IgD-negative memory B cell (primary cell): ENCODE measurements at regions not wholly inside any gene's neighbourhood (a gene's known extent, or its start where the extent isn't known, plus 50 kb on each side); places are given as distances from the start of the nearest gene placed in this dataset.
"Not testable (repeated sequence)": the region's sequence is repeated elsewhere in the genome, so short reads cannot be mapped to it uniquely, and the experiment has no call there.

Experiments used
- H3K27ac Mint-ChIP-seq, 3 donors: one replicate each; pipeline ENCODE4 v1.8.0; 2020 to 2022; ENCODE audit warnings: mild to moderate bottlenecking in 3 of 3, mixed read lengths in 3 of 3, moderate library complexity in 1 of 3
- H3K27me3 Mint-ChIP-seq: one replicate; pipeline ENCODE4 v1.8.0; 2021; ENCODE audit warnings: mixed read lengths
- H3K36me3 Mint-ChIP-seq: one replicate; pipeline ENCODE4 v1.8.0; 2020; ENCODE audit warnings: mild to moderate bottlenecking, mixed read lengths
- H3K4me1 Mint-ChIP-seq, 3 donors: one replicate each; pipeline ENCODE4 v1.8.0; 2020 to 2022; ENCODE audit warnings: mixed read lengths in 3 of 3, mild to moderate bottlenecking in 1 of 3
- H3K4me3 Mint-ChIP-seq, 4 donors: one replicate each; pipeline ENCODE4 v1.8.0; 2020 to 2022; ENCODE audit warnings: mild to moderate bottlenecking in 4 of 4, mixed read lengths in 4 of 4, moderate library complexity in 3 of 4
- H3K9me3 Mint-ChIP-seq, 3 donors: one replicate each; pipeline ENCODE4 v1.8.0; 2020 to 2021; ENCODE audit warnings: mixed read lengths in 3 of 3, mild to moderate bottlenecking in 1 of 3

DNA sequence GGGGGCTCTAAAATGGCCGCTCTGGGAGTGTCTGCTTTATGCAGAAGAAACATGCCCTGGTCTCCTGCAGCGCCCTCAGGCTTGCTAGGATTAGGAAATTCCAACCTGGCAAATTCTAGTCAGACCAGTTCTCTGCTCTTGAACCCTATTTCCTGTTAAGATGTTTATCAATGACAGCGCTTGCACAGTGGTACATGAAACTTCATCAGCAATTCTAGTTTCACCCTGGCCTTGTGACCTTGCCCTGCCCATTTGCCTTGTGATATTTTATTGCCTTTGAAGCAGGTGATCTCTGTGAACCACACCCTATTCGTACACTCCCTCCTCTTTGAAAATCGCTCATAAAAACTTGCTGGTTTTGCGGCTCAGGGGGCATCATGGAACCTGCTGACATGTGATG lies 1184.0 kb downstream of the JRKL start:
- H3K9me3 Mint-ChIP-seq, result peaks cover 0 to 12% (median 0%) of the 10 kb centered on the region in 3 donors
- H3K36me3 Mint-ChIP-seq, H3K27ac Mint-ChIP-seq, H3K4me3 Mint-ChIP-seq, H3K27me3 Mint-ChIP-seq, H3K4me1 Mint-ChIP-seq: not testable (repeated sequence)

GRCh38 chr11:97574976-97575665 lies 1185.3 kb downstream of the JRKL start:
- H3K9me3 Mint-ChIP-seq, result peaks cover 0 to 9% (median 0%) of the 10 kb centered on the region in 3 donors
- H3K27ac Mint-ChIP-seq, result no peak overlapping the region
- H3K4me1 Mint-ChIP-seq, result no peaks in the 10 kb centered on the region
- H3K4me3 Mint-ChIP-seq, result no peak overlapping the region
- no peaks in the 10 kb centered on the region for H3K36me3 Mint-ChIP-seq
- H3K27me3 Mint-ChIP-seq, result no peaks in the 10 kb centered on the region

- H3K36me3 Mint-ChIP-seq, result no peaks in the 10 kb centered on the region
- H3K27me3 Mint-ChIP-seq, result no peaks in the 10 kb centered on the region
- no peak overlapping the region for H3K27ac Mint-ChIP-seq
- no peak overlapping the region for H3K4me3 Mint-ChIP-seq
- no peaks in the 10 kb centered on the region for H3K4me1 Mint-ChIP-seq
- H3K9me3 Mint-ChIP-seq, result peaks cover 0 to 4% (median 0%) of the 10 kb centered on the region in 3 donors
Observed at GRCh38 chr11:97607291-97608000, 1217.6 kb downstream of the JRKL start.

DNA sequence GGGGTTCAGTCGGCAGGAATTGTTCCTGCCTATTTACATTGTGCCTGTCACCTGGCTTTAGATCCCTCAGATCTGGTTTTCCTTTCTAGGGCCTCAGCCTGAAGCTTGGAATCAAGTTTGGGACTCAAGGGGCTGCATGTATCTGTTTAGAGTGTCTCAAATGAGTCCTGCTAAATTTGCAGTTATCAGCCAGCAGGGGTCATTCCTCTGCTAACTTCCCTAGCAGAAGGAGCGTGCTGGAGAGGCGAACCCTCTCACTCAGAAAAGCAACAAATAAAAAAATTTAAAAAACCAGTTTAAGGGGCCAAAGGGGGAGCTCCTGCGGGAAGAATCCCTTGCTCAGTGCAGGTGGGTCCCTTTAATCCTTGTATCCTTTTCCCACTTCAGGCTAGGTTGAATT lies 1220.2 kb downstream of the JRKL start:
- peaks cover 0 to 8% (median 0%) of the 10 kb centered on the region in 3 donors for H3K9me3 Mint-ChIP-seq
- H3K27ac Mint-ChIP-seq, result no peak overlapping the region
- H3K4me3 Mint-ChIP-seq, result no peak overlapping the region
- no peaks in the 10 kb centered on the region for H3K27me3 Mint-ChIP-seq
- H3K4me1 Mint-ChIP-seq, result no peaks in the 10 kb centered on the region
- H3K36me3 Mint-ChIP-seq, result no peaks in the 10 kb centered on the region

GRCh38 chr11:97610854-97611253 lies 1221.0 kb downstream of the JRKL start:
- H3K36me3 Mint-ChIP-seq, result no peaks in the 10 kb centered on the region
- H3K27me3 Mint-ChIP-seq, result no peaks in the 10 kb centered on the region
- peaks cover 0 to 8% (median 0%) of the 10 kb centered on the region in 3 donors for H3K9me3 Mint-ChIP-seq
- no peaks in the 10 kb centered on the region for H3K4me1 Mint-ChIP-seq
- no peak overlapping the region for H3K4me3 Mint-ChIP-seq
- H3K27ac Mint-ChIP-seq, result peak overlapping the region in 1 of 3 donors; percentile 43

- Mint-ChIP-seq H3K27me3 (no peaks in the 10 kb centered on the region), H3K4me3 (no peak overlapping the region), H3K36me3 (no peaks in the 10 kb centered on the region), H3K9me3 (peaks cover 0 to 8% (median 0%) of the 10 kb centered on the region in 3 donors), H3K27ac (peak overlapping the region in 1 of 3 donors; percentile 43), H3K4me1 (no peaks in the 10 kb centered on the region)
Observed at GRCh38 chr11:97611345-97611744, 1221.5 kb downstream of the JRKL start.

- Mint-ChIP-seq H3K4me3 (no peak overlapping the region), H3K4me1 (no peaks in the 10 kb centered on the region), H3K27ac (no peak overlapping the region), H3K9me3 (peaks cover 0 to 13% (median 3%) of the 10 kb centered on the region in 3 donors), H3K27me3 (no peaks in the 10 kb centered on the region), H3K36me3 (no peaks in the 10 kb centered on the region)
Observed at GRCh38 chr11:97614606-97615005, 1224.8 kb downstream of the JRKL start.

DNA sequence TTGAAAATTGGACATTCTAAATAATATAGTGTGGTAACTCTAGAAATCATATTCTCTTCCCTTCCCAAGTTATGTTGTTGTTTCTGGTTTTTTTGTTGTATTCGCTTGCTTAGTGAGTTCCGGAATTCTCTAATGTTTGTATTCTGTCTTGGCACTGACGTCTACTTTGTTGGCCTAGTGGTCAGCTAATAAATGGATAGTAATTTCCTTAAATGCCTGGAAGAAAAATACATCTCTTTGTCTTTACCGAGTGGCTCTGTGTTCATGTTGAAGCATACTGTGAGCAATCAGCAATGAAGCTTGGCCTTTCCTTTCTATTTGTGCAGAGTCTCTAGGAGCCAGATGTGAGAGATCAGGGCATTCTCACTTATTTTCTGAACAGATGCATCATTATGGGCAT lies 1225.7 kb downstream of the JRKL start:
- Mint-ChIP-seq H3K27ac (no peak overlapping the region), H3K27me3 (no peaks in the 10 kb centered on the region), H3K4me3 (no peak overlapping the region), H3K9me3 (peaks cover 0 to 13% (median 6%) of the 10 kb centered on the region in 3 donors), H3K4me1 (no peaks in the 10 kb centered on the region), H3K36me3 (no peaks in the 10 kb centered on the region)

- Mint-ChIP-seq H3K36me3 (no peaks in the 10 kb centered on the region), H3K27me3 (no peaks in the 10 kb centered on the region), H3K4me1 (no peaks in the 10 kb centered on the region), H3K27ac (no peak overlapping the region), H3K4me3 (no peak overlapping the region), H3K9me3 (peaks cover 0 to 13% (median 6%) of the 10 kb centered on the region in 3 donors)
Observed at GRCh38 chr11:97617031-97617430, 1227.2 kb downstream of the JRKL start.

DNA sequence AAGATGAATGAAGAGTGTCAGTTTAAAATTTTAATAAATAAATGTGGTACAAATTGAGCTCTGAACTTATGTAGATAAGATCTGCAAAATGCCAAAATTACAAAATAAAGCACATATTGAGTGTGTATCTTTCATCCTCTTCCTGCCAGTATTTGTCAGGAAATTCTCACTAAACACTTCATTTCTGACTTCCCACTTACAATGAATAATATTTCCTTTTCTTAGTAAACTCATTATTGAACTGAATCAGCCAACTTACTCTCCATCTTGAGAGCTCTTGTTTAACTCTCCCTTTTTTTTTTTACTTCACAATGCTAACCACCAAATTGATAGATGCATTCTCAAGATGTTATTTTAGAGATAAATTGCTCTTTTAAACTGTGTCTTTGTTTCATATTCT lies 1230.2 kb downstream of the JRKL start:
- Mint-ChIP-seq H3K9me3 (peaks cover 0 to 6% (median 5%) of the 10 kb centered on the region in 3 donors), H3K36me3 (no peaks in the 10 kb centered on the region), H3K4me1 (no peaks in the 10 kb centered on the region), H3K4me3 (no peak overlapping the region), H3K27me3 (no peaks in the 10 kb centered on the region), H3K27ac (no peak overlapping the region)

GRCh38 chr11:97621282-97621681 lies 1231.5 kb downstream of the JRKL start:
- Mint-ChIP-seq H3K27me3 (no peaks in the 10 kb centered on the region), H3K4me3 (no peak overlapping the region), H3K36me3 (no peaks in the 10 kb centered on the region), H3K4me1 (no peaks in the 10 kb centered on the region), H3K9me3 (peaks cover 0 to 7% (median 6%) of the 10 kb centered on the region in 3 donors), H3K27ac (no peak overlapping the region)

DNA sequence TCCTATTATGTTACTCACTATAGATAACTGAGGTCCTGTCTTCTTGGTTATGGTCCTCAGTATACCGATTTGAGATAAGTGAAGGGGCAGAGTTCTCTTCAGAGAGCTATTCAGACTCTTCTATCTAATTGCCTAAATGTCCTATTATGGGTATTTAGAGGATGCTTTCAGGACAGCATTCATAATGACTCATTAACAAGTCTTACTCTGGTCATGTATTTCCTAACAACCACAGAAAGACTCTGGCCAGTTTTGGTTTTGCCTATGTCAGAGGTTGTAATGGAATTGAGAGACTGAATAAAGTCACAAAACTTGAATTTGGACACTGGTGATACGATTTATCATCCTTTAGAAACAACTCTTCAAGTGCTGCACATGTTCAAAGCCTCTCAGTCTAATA lies 1233.0 kb downstream of the JRKL start:
- Mint-ChIP-seq H3K4me3 (no peak overlapping the region), H3K27ac (no peak overlapping the region), H3K27me3 (no peaks in the 10 kb centered on the region), H3K9me3 (peaks cover 0 to 6% (median 3%) of the 10 kb centered on the region in 3 donors), H3K4me1 (no peaks in the 10 kb centered on the region), H3K36me3 (no peaks in the 10 kb centered on the region)

DNA sequence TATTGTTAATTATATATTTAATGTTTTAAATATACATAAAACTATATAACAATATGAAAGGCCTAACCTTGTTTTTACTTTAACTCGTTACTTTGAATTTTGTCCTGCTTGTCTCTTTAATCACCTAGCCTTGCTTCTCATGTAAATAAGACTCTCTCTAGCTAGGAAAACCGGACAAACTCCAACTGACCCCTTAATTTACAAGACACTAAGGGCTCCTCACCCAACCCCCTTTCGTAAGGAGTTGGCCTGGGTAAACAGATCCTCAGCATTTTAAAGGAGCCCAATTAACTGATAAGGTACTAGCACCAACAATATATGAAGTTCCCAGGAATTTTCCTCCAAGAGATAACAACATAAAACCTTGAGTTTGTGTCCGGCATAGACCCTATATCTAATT lies 1246.9 kb downstream of the JRKL start:
- peaks cover 1 to 17% (median 7%) of the 10 kb centered on the region in 3 donors for H3K9me3 Mint-ChIP-seq
- not testable (repeated sequence) for H3K4me3 Mint-ChIP-seq, H3K27me3 Mint-ChIP-seq, H3K27ac Mint-ChIP-seq, H3K4me1 Mint-ChIP-seq, H3K36me3 Mint-ChIP-seq

DNA sequence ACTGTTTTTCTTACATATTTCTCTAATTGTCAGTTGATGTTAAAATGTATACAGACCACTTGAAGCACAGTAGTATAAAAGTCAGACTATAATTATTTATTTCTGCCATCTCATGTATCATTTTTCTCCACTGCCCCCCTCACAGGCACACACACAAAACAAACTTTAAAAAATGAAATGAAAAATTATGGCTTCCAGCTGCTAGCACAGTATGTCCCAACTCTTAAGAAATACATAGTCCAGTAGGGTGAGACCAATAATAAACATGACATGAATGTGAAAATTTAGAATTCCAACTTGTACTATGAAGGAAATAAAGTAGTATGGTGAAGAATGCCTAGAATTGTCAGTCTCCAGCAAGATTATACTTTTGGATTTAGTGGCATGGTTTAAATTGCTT lies 1247.9 kb downstream of the JRKL start:
- Mint-ChIP-seq H3K9me3 (peaks cover 1 to 20% (median 10%) of the 10 kb centered on the region in 3 donors), H3K4me3 (no peak overlapping the region), H3K27ac (no peak overlapping the region), H3K27me3 (no peaks in the 10 kb centered on the region), H3K4me1 (no peaks in the 10 kb centered on the region), H3K36me3 (no peaks in the 10 kb centered on the region)

DNA sequence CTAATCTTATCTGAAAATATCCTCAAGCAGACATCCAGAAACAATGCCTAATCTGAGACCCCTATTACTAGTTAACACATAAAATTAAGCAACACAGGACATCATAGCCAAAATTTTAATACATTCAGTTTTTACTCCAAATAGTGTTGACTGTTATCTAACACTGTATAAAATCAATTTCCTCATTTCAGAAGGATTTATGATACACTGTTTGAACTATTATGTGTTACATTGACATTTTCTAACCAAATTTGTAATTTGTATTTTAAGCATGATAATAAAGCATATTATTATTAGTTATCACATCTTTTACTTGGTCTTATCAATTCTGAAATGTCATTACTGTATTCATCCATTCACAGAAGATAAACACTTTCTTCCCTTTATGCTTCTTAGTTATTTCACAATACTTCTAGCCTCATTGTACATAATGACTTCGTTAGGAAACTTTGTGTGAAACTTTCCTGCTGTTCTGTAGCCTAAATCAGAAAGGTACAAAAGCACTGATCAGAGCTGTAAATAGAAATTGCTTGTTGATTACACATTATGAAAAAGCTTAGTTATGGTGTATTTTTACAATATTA lies 1248.9 kb downstream of the JRKL start:
- Mint-ChIP-seq H3K27ac (no peak overlapping the region), H3K4me3 (no peak overlapping the region), H3K36me3 (no peaks in the 10 kb centered on the region), H3K27me3 (no peaks in the 10 kb centered on the region), H3K4me1 (no peaks in the 10 kb centered on the region), H3K9me3 (peaks cover 1 to 20% (median 10%) of the 10 kb centered on the region in 3 donors)
